ENCODE measurements at regions not wholly inside any gene's neighbourhood (a gene's known extent, or its start where the extent isn't known, plus 50 kb on each side); places are given as distances from the start of the nearest gene placed in this dataset.
"Not testable (repeated sequence)": the region's sequence is repeated elsewhere in the genome, so short reads cannot be mapped to it uniquely, and the experiment has no call there.

- DNase-seq: peak in 1 of 2 donors; percentile 30
Observed at GRCh38 chr2:8551622-8552074, 130.2 kb upstream of the ID2 start.

GRCh38 chr2:8552293-8552801 is 129.5 kb upstream of the ID2 start:
- no peak for DNase-seq

- DNase-seq: no peak
Observed at GRCh38 chr2:8553643-8554042, 128.2 kb upstream of the ID2 start.

GRCh38 chr2:8554296-8554806 is 127.5 kb upstream of the ID2 start:
- DNase-seq: no peak

GRCh38 chr2:8555543-8555942 is 126.3 kb upstream of the ID2 start:
- no peak for DNase-seq

GRCh38 chr2:8558096-8558495 is 123.8 kb upstream of the ID2 start:
- no peak for DNase-seq

- no peak for DNase-seq
Observed at GRCh38 chr2:8558956-8559355, 122.9 kb upstream of the ID2 start.

GRCh38 chr2:8559805-8560204 is 122.1 kb upstream of the ID2 start:
- no peak for DNase-seq

- not testable (repeated sequence) for DNase-seq
Observed at GRCh38 chr2:8561692-8562091, 120.2 kb upstream of the ID2 start.

- no peak for DNase-seq
Observed at GRCh38 chr2:8563814-8564474, 117.9 kb upstream of the ID2 start.

GRCh38 chr2:8564475-8564874 is 117.4 kb upstream of the ID2 start:
- no peak for DNase-seq

- no peak for DNase-seq
Observed at GRCh38 chr2:8565399-8566154, 116.3 kb upstream of the ID2 start.

- no peak for DNase-seq
Observed at GRCh38 chr2:8566155-8566670, 115.6 kb upstream of the ID2 start.

GRCh38 chr2:8566774-8567468 is 114.9 kb upstream of the ID2 start:
- no peak for DNase-seq

GRCh38 chr2:8567469-8568260 is 114.2 kb upstream of the ID2 start:
- no peak for DNase-seq

GRCh38 chr2:8568543-8569302 is 113.1 kb upstream of the ID2 start:
- DNase-seq: no peak

GRCh38 chr2:8569332-8569930 is 112.4 kb upstream of the ID2 start:
- DNase-seq: no peak

GRCh38 chr2:8570637-8571036 is 111.2 kb upstream of the ID2 start:
- DNase-seq: no peak

- no peak for DNase-seq
Observed at GRCh38 chr2:8571301-8571791, 110.5 kb upstream of the ID2 start.

GRCh38 chr2:8571792-8572499 is 109.9 kb upstream of the ID2 start:
- DNase-seq: no peak
